ENCODE measurements at regions not wholly inside any gene's neighbourhood (a gene's known extent, or its start where the extent isn't known, plus 50 kb on each side); places are given as distances from the start of the nearest gene placed in this dataset.

DNA sequence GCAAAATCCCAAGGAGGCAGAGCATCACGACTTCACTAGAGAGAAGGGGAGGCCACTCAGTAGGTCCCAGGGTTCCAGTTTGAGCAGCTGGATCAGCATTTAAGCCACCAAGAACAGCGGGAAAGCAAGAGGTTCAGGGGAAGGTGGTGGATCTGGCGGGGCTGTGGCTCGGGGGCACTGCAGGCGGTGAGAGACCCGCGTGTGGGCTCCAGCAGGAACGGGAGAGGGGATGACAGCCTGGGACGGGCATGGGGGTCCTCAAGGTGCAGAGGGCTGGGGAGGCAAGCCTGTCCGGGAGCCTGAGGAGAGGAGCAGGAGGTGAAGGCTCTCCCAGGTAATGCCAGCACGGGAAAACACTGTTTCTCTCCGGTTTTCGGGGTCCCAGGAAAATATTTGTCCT is 123.6 kb downstream of the IRX2 start:
- no peak for DNase-seq
- Histone ChIP-seq H3K4me1 (no peaks in the 10 kb centered on the region), H3K36me3 (no peaks in the 10 kb centered on the region), H3K4me3 (no peak overlapping the region), H3K27ac (no peak overlapping the region), H3K27me3 (replicated peaks in 1 of 7) (no peaks in the 10 kb centered on the region), H3K9me3 (no peaks in the 10 kb centered on the region)
- intact Hi-C loops (cut with DNase I; ENCODE audit: low total_unique reads), result no loop called here
- TF ChIP-seq POLR2AphosphoS5 (IDR thresholded peaks at IDR 0.05) (no peak), POLR2A (IDR thresholded peaks at IDR 0.05) (no peak)
- TF ChIP-seq, protein P1, sequence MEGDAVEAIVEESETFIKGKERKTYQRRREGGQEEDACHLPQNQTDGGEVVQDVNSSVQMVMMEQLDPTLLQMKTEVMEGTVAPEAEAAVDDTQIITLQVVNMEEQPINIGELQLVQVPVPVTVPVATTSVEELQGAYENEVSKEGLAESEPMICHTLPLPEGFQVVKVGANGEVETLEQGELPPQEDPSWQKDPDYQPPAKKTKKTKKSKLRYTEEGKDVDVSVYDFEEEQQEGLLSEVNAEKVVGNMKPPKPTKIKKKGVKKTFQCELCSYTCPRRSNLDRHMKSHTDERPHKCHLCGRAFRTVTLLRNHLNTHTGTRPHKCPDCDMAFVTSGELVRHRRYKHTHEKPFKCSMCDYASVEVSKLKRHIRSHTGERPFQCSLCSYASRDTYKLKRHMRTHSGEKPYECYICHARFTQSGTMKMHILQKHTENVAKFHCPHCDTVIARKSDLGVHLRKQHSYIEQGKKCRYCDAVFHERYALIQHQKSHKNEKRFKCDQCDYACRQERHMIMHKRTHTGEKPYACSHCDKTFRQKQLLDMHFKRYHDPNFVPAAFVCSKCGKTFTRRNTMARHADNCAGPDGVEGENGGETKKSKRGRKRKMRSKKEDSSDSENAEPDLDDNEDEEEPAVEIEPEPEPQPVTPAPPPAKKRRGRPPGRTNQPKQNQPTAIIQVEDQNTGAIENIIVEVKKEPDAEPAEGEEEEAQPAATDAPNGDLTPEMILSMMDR (IDR thresholded peaks at IDR 0.05 in 8 of 11, conservative IDR thresholded peaks at IDR 0.05 in 3 of 11), result no peak
- 79 to 91% (median 85%) methylated on average over 13 of the region's 13 CpGs for WGBS, 5 donors

DNA sequence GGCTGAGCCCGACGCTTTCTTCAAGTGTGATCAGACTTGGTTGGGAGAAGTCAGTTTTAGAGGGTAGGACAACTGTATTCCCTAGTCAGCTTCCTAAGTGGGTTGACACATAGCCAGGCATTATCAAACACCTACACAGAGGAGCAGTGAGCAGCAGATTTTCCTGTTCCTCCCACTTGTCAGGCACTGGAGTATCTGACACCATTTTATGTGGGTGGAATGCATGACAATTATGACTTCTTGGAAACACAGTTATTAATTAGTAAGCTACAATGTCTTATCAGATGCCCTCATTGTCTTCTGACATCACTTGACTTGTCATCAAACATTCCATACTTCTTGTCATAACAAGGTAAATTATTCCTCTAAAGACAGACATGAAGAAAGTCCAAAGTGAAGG is 124.9 kb downstream of the IRX2 start:
- Histone ChIP-seq H3K36me3 (no peaks in the 10 kb centered on the region), H3K4me3 (no peak overlapping the region), H3K9me3 (no peaks in the 10 kb centered on the region), H3K27ac (no peak overlapping the region), H3K27me3 (replicated peaks in 1 of 7) (no peaks in the 10 kb centered on the region), H3K4me1 (no peaks in the 10 kb centered on the region)
- TF ChIP-seq POLR2AphosphoS5 (IDR thresholded peaks at IDR 0.05) (no peak), POLR2A (IDR thresholded peaks at IDR 0.05) (no peak)
- TF ChIP-seq, protein P1 (IDR thresholded peaks at IDR 0.05 in 8 of 11, conservative IDR thresholded peaks at IDR 0.05 in 3 of 11), result no peak
- no peak for DNase-seq
- WGBS, 5 donors, result 89 to 98% (median 92%) methylated on average over 2 of the region's 2 CpGs
- intact Hi-C loops (cut with DNase I; ENCODE audit: low total_unique reads), result no loop called here

DNA sequence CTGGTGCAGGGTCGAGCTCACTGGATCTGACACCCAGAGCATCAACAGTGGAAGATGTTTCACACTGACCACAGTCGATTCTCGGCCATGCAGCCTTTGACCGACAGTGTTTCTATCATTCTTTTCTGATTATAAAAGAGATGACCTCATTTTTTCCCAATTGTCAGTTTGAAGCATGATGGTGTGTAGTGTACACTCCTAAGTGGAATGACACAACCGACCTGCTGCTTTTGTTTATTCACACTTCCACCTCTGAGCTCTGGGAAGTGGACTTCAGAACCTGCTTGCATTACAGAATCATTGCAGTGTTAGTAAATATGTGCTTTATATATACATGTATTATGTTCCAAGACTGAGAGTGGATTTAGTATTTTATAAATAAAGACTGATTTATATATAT is 128.6 kb downstream of the IRX2 start:
- H3K27ac ChIP-seq, result no peak overlapping the region
- intact Hi-C loops (cut with DNase I; ENCODE audit: low total_unique reads), result no loop called here
- no peaks in the 10 kb centered on the region for H3K27me3 ChIP-seq (replicated peaks in 1 of 7)
- no peak overlapping the region for H3K4me3 ChIP-seq
- no peaks in the 10 kb centered on the region for H3K4me1 ChIP-seq
- no peaks in the 10 kb centered on the region for H3K9me3 ChIP-seq
- DNase-seq, result no peak
- H3K36me3 ChIP-seq, result no peaks in the 10 kb centered on the region
- TF ChIP-seq, protein P1 (IDR thresholded peaks at IDR 0.05 in 8 of 11, conservative IDR thresholded peaks at IDR 0.05 in 3 of 11), result no peak
- TF ChIP-seq POLR2AphosphoS5 (IDR thresholded peaks at IDR 0.05) (no peak), POLR2A (IDR thresholded peaks at IDR 0.05) (no peak)
- 67 to 79% (median 70%) methylated on average over 5 of the region's 5 CpGs for WGBS, 5 donors

DNA sequence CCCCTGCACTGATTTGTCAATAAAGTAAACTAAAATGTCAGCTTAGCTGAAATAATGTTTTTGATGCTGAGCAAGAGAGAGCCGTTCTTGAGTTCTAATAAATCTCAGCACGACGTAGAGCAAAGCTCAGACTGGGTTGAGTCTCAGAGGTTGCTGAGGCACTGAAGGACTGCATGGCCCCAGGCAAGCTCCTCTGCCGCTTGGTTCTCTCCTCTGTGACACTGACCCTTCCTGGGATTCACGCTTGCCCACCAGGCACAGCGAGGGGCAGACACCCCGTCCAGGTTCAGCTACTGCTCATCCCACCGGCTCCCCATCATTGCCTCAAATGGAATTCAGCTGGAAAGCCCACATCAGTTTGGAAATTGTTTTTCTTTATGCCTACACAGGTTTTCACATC is 129.8 kb downstream of the IRX2 start:
- no peaks in the 10 kb centered on the region for H3K9me3 ChIP-seq
- no peak for TF ChIP-seq POLR2A (IDR thresholded peaks at IDR 0.05)
- TF ChIP-seq POLR2AphosphoS5 (IDR thresholded peaks at IDR 0.05), result no peak
- TF ChIP-seq, protein P1 (IDR thresholded peaks at IDR 0.05 in 8 of 11, conservative IDR thresholded peaks at IDR 0.05 in 3 of 11), result no peak
- H3K36me3 ChIP-seq, result no peaks in the 10 kb centered on the region
- no peak for DNase-seq
- WGBS, 5 donors, result 83 to 86% (median 83%) methylated on average over 8 of the region's 8 CpGs
- no peaks in the 10 kb centered on the region for H3K27me3 ChIP-seq (replicated peaks in 1 of 7)
- intact Hi-C loops (cut with DNase I; ENCODE audit: low total_unique reads), result no loop called here
- H3K27ac ChIP-seq, result no peak overlapping the region
- no peaks in the 10 kb centered on the region for H3K4me1 ChIP-seq
- H3K4me3 ChIP-seq, result no peak overlapping the region

Data from spleen (tissue), 11 donors.